LNCAP (cell line): ENCODE measurements at regions not wholly inside any gene's neighbourhood (a gene's known extent, or its start where the extent isn't known, plus 50 kb on each side); places are given as distances from the start of the nearest gene placed in this dataset.

ENCODE experiments used
- TF ChIP-seq, protein P1 (sequence below): fragments of 450-650 bp; IDR thresholded peaks from 2 replicates; pipeline ENCODE4 v1.5.1; 2017; ENCODE audit warnings: mild to moderate bottlenecking

DNA sequence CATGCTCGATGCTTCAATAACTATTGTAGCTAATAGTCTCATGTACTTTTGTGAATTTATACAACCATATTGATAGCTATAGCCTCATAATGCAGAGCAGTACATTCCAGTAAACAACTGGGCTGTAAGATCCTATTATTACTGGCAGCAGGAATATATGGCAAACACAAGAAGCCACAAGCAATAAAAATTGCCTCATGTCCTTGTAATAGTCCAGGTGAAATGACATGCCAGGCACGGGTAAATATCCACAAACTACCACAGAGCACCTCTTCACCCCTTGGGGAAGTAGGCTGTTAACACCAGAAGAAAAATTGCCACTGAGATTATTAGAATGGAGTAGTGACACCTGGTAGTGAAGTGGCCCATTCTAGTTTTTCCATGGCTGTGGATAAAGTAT, 158.3 kb downstream of the MTX2 start:
- TF ChIP-seq, protein P1, sequence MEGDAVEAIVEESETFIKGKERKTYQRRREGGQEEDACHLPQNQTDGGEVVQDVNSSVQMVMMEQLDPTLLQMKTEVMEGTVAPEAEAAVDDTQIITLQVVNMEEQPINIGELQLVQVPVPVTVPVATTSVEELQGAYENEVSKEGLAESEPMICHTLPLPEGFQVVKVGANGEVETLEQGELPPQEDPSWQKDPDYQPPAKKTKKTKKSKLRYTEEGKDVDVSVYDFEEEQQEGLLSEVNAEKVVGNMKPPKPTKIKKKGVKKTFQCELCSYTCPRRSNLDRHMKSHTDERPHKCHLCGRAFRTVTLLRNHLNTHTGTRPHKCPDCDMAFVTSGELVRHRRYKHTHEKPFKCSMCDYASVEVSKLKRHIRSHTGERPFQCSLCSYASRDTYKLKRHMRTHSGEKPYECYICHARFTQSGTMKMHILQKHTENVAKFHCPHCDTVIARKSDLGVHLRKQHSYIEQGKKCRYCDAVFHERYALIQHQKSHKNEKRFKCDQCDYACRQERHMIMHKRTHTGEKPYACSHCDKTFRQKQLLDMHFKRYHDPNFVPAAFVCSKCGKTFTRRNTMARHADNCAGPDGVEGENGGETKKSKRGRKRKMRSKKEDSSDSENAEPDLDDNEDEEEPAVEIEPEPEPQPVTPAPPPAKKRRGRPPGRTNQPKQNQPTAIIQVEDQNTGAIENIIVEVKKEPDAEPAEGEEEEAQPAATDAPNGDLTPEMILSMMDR, result no peak

DNA sequence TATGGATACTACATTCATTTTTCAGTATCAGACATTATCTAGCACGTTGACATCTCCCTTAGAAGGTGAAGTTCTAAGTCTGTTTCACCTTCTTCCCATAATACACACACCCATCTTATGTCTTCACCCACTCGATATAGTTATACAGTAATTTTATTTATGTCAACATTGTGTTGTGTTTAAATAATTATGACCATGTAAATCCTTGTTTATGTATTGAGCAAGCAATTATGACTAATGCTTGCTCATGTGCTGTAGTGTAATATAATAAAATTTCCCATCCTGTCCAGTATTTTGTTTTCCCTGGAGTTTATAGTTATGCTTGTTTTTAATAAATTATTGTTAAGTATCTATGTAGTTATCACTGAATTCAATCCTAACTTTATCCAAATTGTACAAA, 163.2 kb downstream of the MTX2 start:
- TF ChIP-seq, protein P1, result no peak

DNA sequence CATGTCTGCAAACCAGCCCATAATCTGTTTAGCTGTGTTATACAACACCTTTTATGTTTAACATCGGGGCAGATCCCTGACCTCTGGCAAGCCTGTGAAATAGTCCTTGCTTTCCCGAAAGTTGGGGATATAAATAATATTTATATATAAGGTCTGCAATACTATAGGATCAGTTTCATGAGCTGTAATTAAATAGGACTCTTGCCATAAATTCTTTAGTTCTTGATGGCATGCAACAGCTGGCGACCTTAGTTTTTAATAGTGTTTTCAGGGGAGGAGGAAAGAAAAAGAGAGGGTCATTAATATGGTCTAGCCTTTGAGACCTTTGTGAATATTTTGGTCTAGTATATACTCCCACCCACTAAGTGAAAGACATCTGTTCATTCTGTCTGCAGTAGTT, 166.5 kb downstream of the MTX2 start:
- TF ChIP-seq, protein P1, result no peak

DNA sequence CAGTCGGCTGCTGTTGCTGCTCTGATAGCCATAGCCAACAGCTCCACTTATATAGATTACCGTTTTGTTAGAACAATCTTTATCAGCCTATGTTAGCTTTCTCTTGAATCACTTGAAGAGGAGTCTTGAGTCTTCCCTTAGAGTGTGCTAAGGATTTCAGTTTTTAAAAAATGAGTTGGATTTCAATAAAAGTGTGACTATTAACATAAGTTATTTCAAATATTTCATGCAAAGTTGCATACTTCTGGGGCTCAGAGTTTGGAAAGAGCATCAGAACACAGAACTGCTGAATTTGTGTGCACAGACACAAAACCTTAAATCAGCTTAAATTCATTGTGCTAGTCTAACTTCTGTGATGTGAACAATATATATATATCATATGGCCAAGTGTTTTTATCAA, 174.7 kb downstream of the MTX2 start:
- TF ChIP-seq, protein P1, result no peak

DNA sequence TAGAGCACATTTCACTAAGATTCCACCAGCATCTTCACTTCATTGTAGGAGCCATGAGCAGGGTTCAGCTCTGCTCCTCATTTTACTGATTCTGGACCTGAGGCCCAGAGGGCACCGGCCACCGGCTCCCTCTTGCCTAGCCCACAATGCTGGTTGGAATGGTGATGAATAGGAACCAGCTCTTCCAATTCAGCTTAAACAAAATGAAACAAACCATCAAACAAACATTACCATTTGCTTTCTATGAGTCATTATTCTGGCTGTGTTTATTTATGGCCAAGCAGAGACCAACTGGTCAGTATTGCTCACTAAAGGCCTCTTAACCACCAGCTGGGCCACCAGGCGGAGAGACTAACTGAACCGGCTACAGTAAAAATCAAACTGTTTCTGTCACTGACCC, 176.7 kb downstream of the MTX2 start:
- TF ChIP-seq, protein P1, result no peak

DNA sequence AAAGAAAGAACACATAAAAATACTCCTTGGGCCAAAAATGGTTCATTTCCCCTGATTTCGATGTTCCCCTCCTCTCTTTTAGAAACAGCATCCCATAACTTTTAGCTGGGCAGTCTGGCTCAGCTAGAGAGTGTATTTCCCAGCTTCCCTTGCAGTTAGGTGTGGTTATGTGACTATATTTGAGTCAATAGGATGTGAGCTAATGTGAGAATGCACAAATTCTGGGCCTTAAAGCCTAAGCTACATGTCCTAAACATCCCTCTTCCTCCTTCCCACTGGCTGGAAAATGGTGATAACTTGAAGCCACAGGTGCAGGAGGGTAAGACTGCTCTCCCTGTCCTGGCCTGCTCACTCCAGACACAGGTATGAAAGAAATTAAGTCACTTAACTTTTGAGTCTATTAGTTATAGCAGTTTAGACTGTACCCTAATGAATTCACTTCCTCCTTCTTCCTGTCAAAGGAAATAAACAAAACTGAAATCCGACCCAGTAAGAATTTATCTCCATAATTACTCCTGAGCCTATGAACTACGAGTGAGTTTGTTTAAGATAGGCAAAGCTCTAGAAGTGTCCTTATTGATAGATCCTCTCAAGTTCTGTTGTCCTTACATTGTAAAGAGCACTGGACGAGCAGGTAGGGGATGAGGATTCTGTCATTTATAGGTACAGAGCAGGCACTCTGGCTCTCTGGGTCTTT, 177.6 kb downstream of the MTX2 start:
- TF ChIP-seq, protein P1, result no peak

DNA sequence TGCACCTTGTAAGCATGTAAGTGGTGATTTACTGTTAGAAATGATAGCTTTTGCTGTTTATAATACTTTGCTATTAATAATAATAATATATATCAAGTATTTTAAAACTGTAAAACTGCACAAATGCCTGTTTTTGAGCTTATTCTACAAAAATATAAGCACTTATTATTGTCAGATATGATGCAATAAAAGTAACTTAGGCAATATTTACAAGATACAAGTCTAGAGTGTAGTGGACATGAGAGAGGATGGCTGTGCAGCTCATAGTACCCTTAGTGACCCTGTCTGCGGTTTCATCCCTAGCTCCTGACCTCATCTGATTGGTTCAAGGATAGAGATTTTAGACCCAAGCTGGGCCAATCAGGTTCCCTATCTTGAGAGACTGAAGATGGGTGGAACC, 178.4 kb downstream of the MTX2 start:
- TF ChIP-seq, protein P1, result no peak

DNA sequence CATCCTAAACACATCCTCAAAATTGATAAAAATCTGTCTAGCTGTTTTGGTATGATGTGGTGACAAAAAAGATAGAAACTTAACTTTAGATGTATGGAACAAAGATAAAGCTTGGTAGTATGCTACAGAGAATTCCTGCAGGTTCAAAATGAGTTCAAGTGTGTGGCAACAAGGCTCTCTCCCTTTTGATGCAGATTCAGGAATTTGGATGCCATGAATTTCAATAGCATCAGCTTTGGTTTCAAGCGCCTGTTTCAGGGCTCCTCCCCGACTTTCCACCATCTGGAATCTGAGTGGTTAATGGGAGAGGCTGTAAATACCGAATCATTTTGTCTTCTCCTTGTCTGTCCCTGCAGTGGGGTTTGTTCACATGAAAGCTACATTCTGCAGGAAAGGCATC, 180.6 kb downstream of the MTX2 start:
- TF ChIP-seq, protein P1, result no peak
